ENCODE measurements at regions not wholly inside any gene's neighbourhood (a gene's known extent, or its start where the extent isn't known, plus 50 kb on each side); places are given as distances from the start of the nearest gene placed in this dataset.

GRCh38 chr7:130988443-130988842, 254.4 kb upstream of the KLF14 start:
- TF ChIP-seq CTCF (IDR thresholded peaks at IDR 0.05 in 2 of 3, conservative IDR thresholded peaks at IDR 0.05 in 1 of 3; ENCODE audit: borderline replicate concordance in 1 of 3, insufficient read depth in 1 of 3, low read depth in 2 of 3, low read length in 2 of 3), result no peak
- no peak for TF ChIP-seq ATF3 (IDR thresholded peaks at IDR 0.05)
- no peak for TF ChIP-seq POLR2A (IDR thresholded peaks at IDR 0.05; ENCODE audit: borderline replicate concordance, extremely low read depth, insufficient read depth, insufficient read length)
- TF ChIP-seq RAD21 (IDR thresholded peaks at IDR 0.05; ENCODE audit: low read depth), result no peak
- no peak for TF ChIP-seq ZFX (IDR thresholded peaks at IDR 0.05)
- TF ChIP-seq YY1 (IDR thresholded peaks at IDR 0.05; ENCODE audit: extremely low read depth, insufficient replicate concordance, low read depth, low read length), result no peak
- no peak for TF ChIP-seq EZH2 (IDR thresholded peaks at IDR 0.05)
- TF ChIP-seq TCF7L2 (IDR thresholded peaks at IDR 0.05; ENCODE audit: borderline replicate concordance, extremely low read depth, insufficient read depth, insufficient read length), result no peak
- no peak for TF ChIP-seq MAX (IDR thresholded peaks at IDR 0.05)
